ENCODE measurements at regions not wholly inside any gene's neighbourhood (a gene's known extent, or its start where the extent isn't known, plus 50 kb on each side); places are given as distances from the start of the nearest gene placed in this dataset.

GRCh38 chr2:82120115-82120514, 1815.6 kb upstream of the LRRTM1 start:
- in situ Hi-C loops (cut with MboI; ENCODE audit: low pct_unique_long_range_greater_than_20kb, low sequenced_read_pairs, unreplicated experiment): no loop called here
- no peak for TF ChIP-seq CTCF (IDR thresholded peaks at IDR 0.05; ENCODE audit: extremely low read depth, insufficient read depth, missing control alignments)
- DNase-seq (ENCODE audit: low spot score): no peak

GRCh38 chr2:82109418-82109817, 1804.9 kb upstream of the LRRTM1 start:
- in situ Hi-C loops (cut with MboI; ENCODE audit: low pct_unique_long_range_greater_than_20kb, low sequenced_read_pairs, unreplicated experiment): no loop called here
- no peak for TF ChIP-seq CTCF (IDR thresholded peaks at IDR 0.05; ENCODE audit: extremely low read depth, insufficient read depth, missing control alignments)
- no peak for DNase-seq (ENCODE audit: low spot score)

- no peak for DNase-seq (ENCODE audit: low spot score)
- in situ Hi-C loops (cut with MboI; ENCODE audit: low pct_unique_long_range_greater_than_20kb, low sequenced_read_pairs, unreplicated experiment): no loop called here
- TF ChIP-seq CTCF (IDR thresholded peaks at IDR 0.05; ENCODE audit: extremely low read depth, insufficient read depth, missing control alignments): no peak
Observed at GRCh38 chr2:82098617-82099016, 1794.1 kb upstream of the LRRTM1 start.

GRCh38 chr2:82089518-82089917, 1785.0 kb upstream of the LRRTM1 start:
- in situ Hi-C loops (cut with MboI; ENCODE audit: low pct_unique_long_range_greater_than_20kb, low sequenced_read_pairs, unreplicated experiment): no loop called here
- no peak for DNase-seq (ENCODE audit: low spot score)
- TF ChIP-seq CTCF (IDR thresholded peaks at IDR 0.05; ENCODE audit: extremely low read depth, insufficient read depth, missing control alignments): no peak

GRCh38 chr2:82084679-82085392, 1780.3 kb upstream of the LRRTM1 start:
- in situ Hi-C loops (cut with MboI; ENCODE audit: low pct_unique_long_range_greater_than_20kb, low sequenced_read_pairs, unreplicated experiment): no loop called here
- TF ChIP-seq CTCF (IDR thresholded peaks at IDR 0.05; ENCODE audit: extremely low read depth, insufficient read depth, missing control alignments): no peak
- DNase-seq (ENCODE audit: low spot score): no peak

- in situ Hi-C loops (cut with MboI; ENCODE audit: low pct_unique_long_range_greater_than_20kb, low sequenced_read_pairs, unreplicated experiment): no loop called here
- DNase-seq (ENCODE audit: low spot score): no peak
- TF ChIP-seq CTCF (IDR thresholded peaks at IDR 0.05; ENCODE audit: extremely low read depth, insufficient read depth, missing control alignments): no peak
Observed at GRCh38 chr2:82075875-82076274, 1771.3 kb upstream of the LRRTM1 start.

All from GM13977 (cell line).